RWPE2 (cell line): ENCODE measurements at regions not wholly inside any gene's neighbourhood (a gene's known extent, or its start where the extent isn't known, plus 50 kb on each side); places are given as distances from the start of the nearest gene placed in this dataset.

Experiments
- ATAC-seq: fragments of 200-7000 bp; cut with Tn5 transposase; 3 replicates; pipeline ENCODE4 v1.9.1; 2021; ENCODE audit warnings: low read depth
- DNase-seq: peaks from one replicate; pipeline ENCODE4 v3.0.0-alpha.2; 2020; ENCODE audit warnings: low spot score
- H3K27ac ChIP-seq: fragments of 450-650 bp; 2 replicates; pipeline ENCODE4 v1.5.1; 2017; ENCODE audit warnings: mild to moderate bottlenecking; ENCODE audit not compliant: poor library complexity, severe bottlenecking
- H3K27me3 ChIP-seq: fragments of 250-450 bp; sonication (Bioruptor Pico); 2 replicates; pipeline ENCODE4 v1.5.1; 2021; ENCODE audit warnings: mild to moderate bottlenecking, moderate library complexity; ENCODE audit not compliant: insufficient read depth, poor library complexity, severe bottlenecking
- H3K36me3 ChIP-seq: fragments of 250-450 bp; sonication (Bioruptor Pico); 2 replicates; pipeline ENCODE4 v1.5.1; 2020; ENCODE audit warnings: low read depth, mild to moderate bottlenecking, moderate library complexity
- H3K4me1 ChIP-seq: fragments of 250-450 bp; sonication (Bioruptor Pico); 2 replicates; pipeline ENCODE4 v1.5.1; 2021; ENCODE audit warnings: mild to moderate bottlenecking, moderate library complexity; ENCODE audit not compliant: insufficient read depth, poor library complexity, severe bottlenecking
- H3K4me3 ChIP-seq: fragments of 250-450 bp; sonication (Bioruptor Pico); 2 replicates; pipeline ENCODE4 v1.5.1; 2021; ENCODE audit warnings: mild to moderate bottlenecking, moderate library complexity; ENCODE audit not compliant: severe bottlenecking
- H3K9me3 ChIP-seq: fragments of 250-450 bp; sonication (Bioruptor Pico); 2 replicates; pipeline ENCODE4 v1.5.1; 2021; ENCODE audit warnings: mild to moderate bottlenecking, moderate library complexity; ENCODE audit not compliant: severe bottlenecking
- TF ChIP-seq, protein P1 (sequence below): fragments of 450-650 bp; IDR thresholded peaks from one replicate; pipeline ENCODE4 v1.5.1; 2017; ENCODE audit warnings: mild to moderate bottlenecking, moderate library complexity; ENCODE audit not compliant: poor library complexity, severe bottlenecking

DNA sequence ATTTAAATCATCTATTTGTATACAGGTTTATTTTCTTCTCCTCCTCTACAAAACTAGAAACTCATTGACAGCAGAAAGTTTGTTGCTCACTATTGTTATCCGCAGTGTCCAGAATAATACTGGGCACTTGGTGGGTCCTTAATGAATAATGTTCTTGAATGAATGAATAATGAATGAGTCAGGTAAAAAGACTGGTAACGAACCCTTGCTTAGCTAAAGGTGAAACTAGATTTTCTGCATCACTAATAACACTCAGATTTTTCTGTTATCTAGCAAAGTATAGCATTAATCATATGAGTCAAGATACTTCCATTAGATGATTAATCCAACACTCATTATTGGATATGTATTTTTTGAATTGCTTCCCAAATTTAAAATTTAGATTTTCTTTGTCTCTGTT lies 953.2 kb downstream of the SORCS3 start:
- Histone ChIP-seq H3K9me3 (no peaks in the 10 kb centered on the region), H3K4me1 (no peaks in the 10 kb centered on the region), H3K36me3 (no peaks in the 10 kb centered on the region), H3K4me3 (no peak overlapping the region), H3K27ac (no peak overlapping the region), H3K27me3 (no peaks in the 10 kb centered on the region)
- ATAC-seq (peak; percentile 29; the same call in 1 of the 3 replicates), DNase-seq (no peak)
- TF ChIP-seq, protein P1, sequence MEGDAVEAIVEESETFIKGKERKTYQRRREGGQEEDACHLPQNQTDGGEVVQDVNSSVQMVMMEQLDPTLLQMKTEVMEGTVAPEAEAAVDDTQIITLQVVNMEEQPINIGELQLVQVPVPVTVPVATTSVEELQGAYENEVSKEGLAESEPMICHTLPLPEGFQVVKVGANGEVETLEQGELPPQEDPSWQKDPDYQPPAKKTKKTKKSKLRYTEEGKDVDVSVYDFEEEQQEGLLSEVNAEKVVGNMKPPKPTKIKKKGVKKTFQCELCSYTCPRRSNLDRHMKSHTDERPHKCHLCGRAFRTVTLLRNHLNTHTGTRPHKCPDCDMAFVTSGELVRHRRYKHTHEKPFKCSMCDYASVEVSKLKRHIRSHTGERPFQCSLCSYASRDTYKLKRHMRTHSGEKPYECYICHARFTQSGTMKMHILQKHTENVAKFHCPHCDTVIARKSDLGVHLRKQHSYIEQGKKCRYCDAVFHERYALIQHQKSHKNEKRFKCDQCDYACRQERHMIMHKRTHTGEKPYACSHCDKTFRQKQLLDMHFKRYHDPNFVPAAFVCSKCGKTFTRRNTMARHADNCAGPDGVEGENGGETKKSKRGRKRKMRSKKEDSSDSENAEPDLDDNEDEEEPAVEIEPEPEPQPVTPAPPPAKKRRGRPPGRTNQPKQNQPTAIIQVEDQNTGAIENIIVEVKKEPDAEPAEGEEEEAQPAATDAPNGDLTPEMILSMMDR: no peak

DNA sequence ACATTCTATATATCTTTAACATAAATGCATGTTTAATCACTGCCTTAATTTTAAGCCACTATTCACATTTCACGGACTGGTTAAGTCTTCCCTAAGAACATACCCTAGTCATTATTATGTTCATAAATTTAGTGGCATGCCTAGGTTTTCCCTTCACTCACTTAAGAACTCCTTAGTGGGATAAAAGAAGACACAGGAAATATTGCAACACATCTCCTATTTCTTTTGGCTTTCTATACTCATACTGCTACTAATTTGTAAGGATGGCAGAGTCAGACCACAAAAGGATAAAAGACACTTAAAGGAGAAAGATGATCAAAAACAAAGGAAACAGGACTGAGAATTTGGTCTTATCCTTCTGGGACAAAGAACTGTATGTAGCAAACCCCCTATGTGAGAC lies 951.4 kb downstream of the SORCS3 start:
- ATAC-seq (no peak), DNase-seq (no peak)
- Histone ChIP-seq H3K4me1 (no peaks in the 10 kb centered on the region), H3K36me3 (no peaks in the 10 kb centered on the region), H3K27me3 (no peaks in the 10 kb centered on the region), H3K27ac (no peak overlapping the region), H3K4me3 (no peak overlapping the region), H3K9me3 (no peaks in the 10 kb centered on the region)
- TF ChIP-seq, protein P1: no peak

DNA sequence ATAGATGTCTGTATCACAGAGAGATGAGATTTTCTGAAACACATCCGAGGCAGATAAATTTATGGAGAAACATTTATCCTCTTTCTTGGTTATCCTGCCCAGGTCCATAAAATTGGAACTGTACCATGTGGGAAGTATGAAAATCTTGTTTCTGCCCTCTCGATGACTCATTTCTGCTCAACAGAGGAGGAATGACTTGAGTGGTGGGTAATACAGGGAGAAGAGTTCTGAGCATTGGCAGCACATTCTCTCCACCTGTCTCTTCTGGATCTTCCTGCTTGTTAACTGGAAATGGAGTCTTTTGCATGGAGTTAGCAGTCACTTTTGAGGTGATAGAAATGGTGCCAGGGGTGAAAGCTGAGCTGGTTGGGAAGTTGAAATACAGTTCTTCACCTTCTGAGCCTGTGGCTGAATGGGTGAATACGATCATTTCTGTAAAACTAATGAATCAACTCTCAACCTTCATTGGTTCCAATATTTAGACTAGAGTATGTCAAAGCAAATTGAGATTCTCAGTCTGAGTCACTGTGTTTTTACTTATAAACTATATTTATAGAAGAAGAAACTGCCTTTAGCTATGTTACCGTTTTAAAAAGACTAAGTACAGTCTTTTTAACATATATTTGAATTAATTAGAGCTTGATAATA lies 945.5 kb downstream of the SORCS3 start:
- Histone ChIP-seq H3K36me3 (no peaks in the 10 kb centered on the region), H3K4me1 (peaks cover 16% of the 10 kb centered on the region), H3K9me3 (no peaks in the 10 kb centered on the region), H3K4me3 (no peak overlapping the region), H3K27ac (peak overlapping the region; percentile 73), H3K27me3 (no peaks in the 10 kb centered on the region)
- no peak for DNase-seq
- no peak for ATAC-seq
- TF ChIP-seq, protein P1: no peak

- DNase-seq (no peak), ATAC-seq (peak; percentile 90)
- Histone ChIP-seq H3K9me3 (no peaks in the 10 kb centered on the region), H3K36me3 (no peaks in the 10 kb centered on the region), H3K27me3 (no peaks in the 10 kb centered on the region), H3K4me3 (no peak overlapping the region), H3K27ac (peak overlapping the region; percentile 73), H3K4me1 (peaks cover 16% of the 10 kb centered on the region)
- TF ChIP-seq, protein P1: no peak
These were observed 944.7 kb downstream of the SORCS3 start for GRCh38 chr10:105585753-105586152.

DNA sequence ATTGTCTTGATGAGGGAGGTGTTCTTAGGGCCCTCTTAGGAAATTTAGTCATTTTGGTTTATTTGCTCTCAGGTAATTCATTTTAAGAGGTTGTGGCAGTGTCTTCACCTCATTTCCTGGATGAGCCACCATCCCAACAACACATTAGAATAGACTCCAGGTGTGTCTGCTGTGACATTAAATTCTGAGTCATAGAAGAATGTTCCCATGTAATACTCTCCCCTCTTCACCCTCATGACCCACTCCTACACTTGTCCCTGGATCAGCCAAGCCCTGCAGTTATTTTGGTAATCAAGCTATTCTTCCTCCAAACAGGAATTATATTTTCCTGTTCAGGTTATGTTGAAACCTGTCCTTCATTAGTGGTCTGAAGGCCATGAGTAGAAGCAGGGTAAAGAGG lies 944.1 kb downstream of the SORCS3 start:
- ATAC-seq (peak; percentile 62), DNase-seq (no peak)
- TF ChIP-seq, protein P1: no peak

More for the DNA sequence above, 944.1 kb downstream of the SORCS3 start:
- no peaks in the 10 kb centered on the region for H3K9me3 ChIP-seq
- H3K4me3 ChIP-seq: no peak overlapping the region
- no peaks in the 10 kb centered on the region for H3K36me3 ChIP-seq
- peaks cover 16% of the 10 kb centered on the region for H3K4me1 ChIP-seq
- no peaks in the 10 kb centered on the region for H3K27me3 ChIP-seq
- H3K27ac ChIP-seq: peak overlapping the region; percentile 73
